ENCODE measurements at regions not wholly inside any gene's neighbourhood (a gene's known extent, or its start where the extent isn't known, plus 50 kb on each side); places are given as distances from the start of the nearest gene placed in this dataset.

GRCh38 chr13:111513766-111514609 lies 193.5 kb downstream of the TEX29 start:
- H3K4me3 ChIP-seq (ENCODE audit: low read depth, low read length) = no peak overlapping the region

- no peak overlapping the region for H3K4me3 ChIP-seq (ENCODE audit: low read depth, low read length)
Observed at GRCh38 chr13:111514610-111515306, 194.3 kb downstream of the TEX29 start.

GRCh38 chr13:111515307-111515617 lies 194.8 kb downstream of the TEX29 start:
- no peak overlapping the region for H3K4me3 ChIP-seq (ENCODE audit: low read depth, low read length)

GRCh38 chr13:111515635-111516034 lies 195.2 kb downstream of the TEX29 start:
- no peak overlapping the region for H3K4me3 ChIP-seq (ENCODE audit: low read depth, low read length)

GRCh38 chr13:111516712-111517640 lies 196.5 kb downstream of the TEX29 start:
- H3K4me3 ChIP-seq (ENCODE audit: low read depth, low read length) = no peak overlapping the region

- H3K4me3 ChIP-seq (ENCODE audit: low read depth, low read length) = no peak overlapping the region
Observed at GRCh38 chr13:111517641-111518010, 197.2 kb downstream of the TEX29 start.

GRCh38 chr13:111518161-111518792 lies 197.8 kb downstream of the TEX29 start:
- H3K4me3 ChIP-seq (ENCODE audit: low read depth, low read length) = no peak overlapping the region

- no peak overlapping the region for H3K4me3 ChIP-seq (ENCODE audit: low read depth, low read length)
Observed at GRCh38 chr13:111519041-111519440, 198.6 kb downstream of the TEX29 start.

GRCh38 chr13:111519490-111520170 lies 199.2 kb downstream of the TEX29 start:
- no peak overlapping the region for H3K4me3 ChIP-seq (ENCODE audit: low read depth, low read length)

- no peak overlapping the region for H3K4me3 ChIP-seq (ENCODE audit: low read depth, low read length)
Observed at GRCh38 chr13:111521030-111521429, 200.6 kb downstream of the TEX29 start.

GRCh38 chr13:111521691-111522229 lies 201.3 kb downstream of the TEX29 start:
- no peak overlapping the region for H3K4me3 ChIP-seq (ENCODE audit: low read depth, low read length)

GRCh38 chr13:111525320-111526118 lies 205.1 kb downstream of the TEX29 start:
- no peak overlapping the region for H3K4me3 ChIP-seq (ENCODE audit: low read depth, low read length)

GRCh38 chr13:111526922-111527321 lies 206.5 kb downstream of the TEX29 start:
- no peak overlapping the region for H3K4me3 ChIP-seq (ENCODE audit: low read depth, low read length)

- H3K4me3 ChIP-seq (ENCODE audit: low read depth, low read length) = no peak overlapping the region
Observed at GRCh38 chr13:111527614-111528229, 207.3 kb downstream of the TEX29 start.

GRCh38 chr13:111528513-111528912 lies 208.1 kb downstream of the TEX29 start:
- no peak overlapping the region for H3K4me3 ChIP-seq (ENCODE audit: low read depth, low read length)

- no peak overlapping the region for H3K4me3 ChIP-seq (ENCODE audit: low read depth, low read length)
Observed at GRCh38 chr13:111530137-111530870, 209.9 kb downstream of the TEX29 start.

- no peak overlapping the region for H3K4me3 ChIP-seq (ENCODE audit: low read depth, low read length)
Observed at GRCh38 chr13:111531505-111531904, 211.1 kb downstream of the TEX29 start.

- H3K4me3 ChIP-seq (ENCODE audit: low read depth, low read length) = no peak overlapping the region
Observed at GRCh38 chr13:111532111-111532510, 211.7 kb downstream of the TEX29 start.

Measured in iPS-11a (cell line).